NT2/D1 (cell line): ENCODE measurements at regions not wholly inside any gene's neighbourhood (a gene's known extent, or its start where the extent isn't known, plus 50 kb on each side); places are given as distances from the start of the nearest gene placed in this dataset.

Source experiments
- SUZ12 ChIP-seq: IDR thresholded peaks from 2 replicates; pipeline ENCODE4 v1.6.1; 2011; ENCODE audit not compliant: insufficient read length, insufficient read depth; ENCODE audit errors: extremely low read depth
- YY1 ChIP-seq: IDR thresholded peaks from 2 replicates; pipeline ENCODE4 v1.6.1; 2011; ENCODE audit not compliant: insufficient read length, insufficient read depth
- ZNF274 ChIP-seq: IDR thresholded peaks from 2 replicates; pipeline ENCODE4 v1.6.1; 2011; ENCODE audit warnings: mild to moderate bottlenecking, low read depth, low read length

DNA sequence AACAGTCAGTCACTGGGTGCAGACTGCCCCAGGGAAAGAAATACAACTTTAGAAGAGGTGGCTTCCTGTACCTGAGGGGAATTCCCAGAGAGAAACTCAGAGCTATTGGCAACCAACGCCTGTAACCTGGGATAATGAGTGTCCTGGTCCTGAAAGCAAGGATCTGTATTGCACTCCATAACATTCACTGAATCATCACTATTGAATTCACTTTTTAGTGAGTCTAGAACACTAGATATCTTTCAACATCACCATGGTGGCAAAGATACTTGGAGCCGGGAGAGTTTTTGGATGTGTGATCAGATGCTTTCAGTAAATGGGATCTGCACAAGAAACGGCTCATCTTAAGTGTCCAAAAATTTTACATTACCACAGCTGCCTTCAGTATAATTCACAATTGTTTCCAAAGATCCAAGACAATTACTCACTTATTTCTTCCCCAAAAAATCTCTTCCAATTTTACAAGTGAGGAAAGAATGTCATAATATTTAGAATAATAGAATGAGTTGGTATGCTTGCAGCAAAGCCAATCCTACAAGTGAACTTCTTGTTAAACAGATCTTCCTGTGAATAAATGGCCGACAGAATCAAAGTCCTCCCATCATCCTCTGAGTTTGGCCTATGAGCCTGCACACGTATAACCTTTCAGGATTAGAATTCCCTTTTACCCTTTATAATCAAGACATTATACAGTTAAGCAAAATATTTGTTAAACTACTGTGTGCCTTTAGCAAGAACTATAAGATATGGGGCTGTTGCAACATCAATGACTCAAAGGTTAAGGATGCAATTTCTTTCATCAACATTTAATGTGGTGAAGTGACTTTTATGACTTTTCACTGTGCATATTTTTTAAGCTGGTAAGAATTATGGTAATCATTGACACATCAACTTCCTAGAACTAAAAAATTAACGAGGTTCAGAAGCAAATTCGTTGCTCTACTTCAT lies 243.3 kb upstream of the COL8A1 start:
- TF ChIP-seq YY1 (no peak), ZNF274 (no peak), SUZ12 (no peak)
